ENCODE measurements at regions not wholly inside any gene's neighbourhood (a gene's known extent, or its start where the extent isn't known, plus 50 kb on each side); places are given as distances from the start of the nearest gene placed in this dataset.

- DNase-seq (ENCODE audit: low read depth in 2 of 2): no peak
These were observed 292.9 kb upstream of the ROBO1 start for GRCh38 chr3:80060664-80061063.

GRCh38 chr3:80055306-80055705 lies 287.5 kb upstream of the ROBO1 start:
- no peak for DNase-seq (ENCODE audit: low read depth in 2 of 2)

GRCh38 chr3:80052271-80052670 lies 284.5 kb upstream of the ROBO1 start:
- no peak for DNase-seq (ENCODE audit: low read depth in 2 of 2)

- DNase-seq (ENCODE audit: low read depth in 2 of 2): no peak
These were observed 283.8 kb upstream of the ROBO1 start for GRCh38 chr3:80051602-80051962.

DNA sequence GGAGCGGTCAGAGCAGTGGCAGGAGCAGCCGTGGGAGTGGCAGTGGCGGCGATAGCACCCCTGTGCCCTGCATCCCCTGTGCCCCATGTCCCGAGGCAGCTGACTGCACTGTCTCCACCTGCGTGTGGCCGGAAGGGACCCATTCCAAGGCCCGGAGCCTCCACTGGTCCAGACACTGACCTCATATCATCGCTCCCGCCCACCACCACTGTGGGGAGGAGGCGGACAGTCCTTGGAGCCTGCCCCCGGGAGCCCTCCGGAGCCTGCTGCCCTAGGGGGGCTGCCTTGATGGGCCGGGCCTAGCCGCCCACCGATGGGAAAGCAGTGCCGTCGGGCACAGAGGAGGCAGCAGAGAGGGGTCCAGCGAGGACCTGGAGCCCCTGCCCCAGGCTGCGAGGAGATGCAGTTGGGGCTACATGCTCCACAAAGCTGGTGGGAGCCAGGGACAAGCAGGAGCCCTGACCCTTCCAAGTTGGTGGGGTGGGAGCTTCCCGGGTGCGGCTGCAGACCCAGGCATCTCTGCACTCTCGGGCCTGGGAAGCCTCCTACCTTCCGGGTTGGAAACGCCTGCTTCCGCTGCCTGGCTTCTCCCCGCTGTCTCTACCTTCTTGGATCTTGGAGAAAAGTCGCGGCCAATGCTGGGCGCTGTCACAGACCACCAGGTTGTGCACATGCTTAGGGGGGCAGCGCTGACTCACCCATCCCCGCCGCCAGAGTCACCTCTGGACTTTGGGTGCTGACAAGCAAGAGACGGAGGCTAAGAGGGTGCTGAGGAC lies 283.2 kb upstream of the ROBO1 start:
- no peak for DNase-seq (ENCODE audit: low read depth in 2 of 2)

GRCh38 chr3:80043226-80043625 lies 275.4 kb upstream of the ROBO1 start:
- no peak for DNase-seq (ENCODE audit: low read depth in 2 of 2)

DNA sequence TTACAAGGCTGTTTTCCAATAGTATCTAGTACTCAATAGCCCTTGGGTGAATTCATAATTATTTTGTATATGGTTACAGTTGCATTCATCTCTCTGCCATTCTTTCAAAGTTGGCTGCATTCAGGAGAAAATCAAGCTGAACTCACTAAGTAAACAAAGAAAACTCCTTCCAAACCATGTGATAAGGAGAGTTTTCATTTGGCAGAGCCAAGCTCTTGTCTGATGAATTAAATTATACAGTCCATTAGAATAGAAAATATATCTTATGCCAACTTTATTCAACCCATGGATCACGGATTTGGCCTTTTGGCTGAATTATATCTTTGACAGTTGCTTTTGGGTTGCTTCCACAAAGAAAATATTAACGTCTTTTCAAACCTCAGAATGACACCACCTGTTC lies 272.3 kb upstream of the ROBO1 start:
- DNase-seq (ENCODE audit: low read depth in 2 of 2): no peak

DNA sequence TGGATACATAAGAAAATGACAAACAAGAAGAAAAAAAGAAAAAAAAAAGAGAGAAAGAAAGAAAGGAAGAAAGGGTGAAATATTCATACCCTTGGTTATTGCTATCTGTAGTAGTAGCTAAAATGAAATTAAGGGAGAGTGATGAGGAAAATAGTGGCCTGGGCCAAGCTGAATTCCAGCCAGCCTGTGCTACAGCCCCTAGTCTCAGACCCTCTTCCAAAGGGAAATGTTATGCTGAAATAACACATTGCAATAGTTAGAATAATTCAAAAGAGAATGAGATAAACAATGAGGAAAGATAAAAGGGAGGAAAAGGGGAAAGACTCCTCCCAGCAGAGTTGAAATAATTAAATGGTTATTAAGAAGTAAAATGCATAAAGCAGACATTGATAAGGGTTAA lies 268.4 kb upstream of the ROBO1 start:
- DNase-seq (ENCODE audit: low read depth in 2 of 2): no peak

DNA sequence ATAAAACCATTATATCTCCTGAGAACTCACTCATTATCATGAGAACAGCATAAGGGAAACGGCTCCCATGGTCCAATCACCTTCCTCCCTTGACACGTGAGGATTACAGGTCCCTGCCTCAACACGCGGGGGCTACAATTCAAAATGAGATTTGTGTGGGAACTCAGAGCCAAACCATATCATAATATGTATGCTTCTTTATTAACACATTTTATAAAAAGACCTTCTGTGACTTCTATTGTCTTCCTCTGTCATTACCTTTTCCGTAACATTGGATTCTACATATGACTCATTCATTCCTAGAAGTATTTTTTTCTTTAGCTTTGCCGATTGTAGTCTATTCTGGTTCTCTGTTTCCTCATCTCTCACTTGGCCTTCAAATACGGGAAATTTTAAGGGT lies 267.2 kb upstream of the ROBO1 start:
- DNase-seq (ENCODE audit: low read depth in 2 of 2): no peak

DNA sequence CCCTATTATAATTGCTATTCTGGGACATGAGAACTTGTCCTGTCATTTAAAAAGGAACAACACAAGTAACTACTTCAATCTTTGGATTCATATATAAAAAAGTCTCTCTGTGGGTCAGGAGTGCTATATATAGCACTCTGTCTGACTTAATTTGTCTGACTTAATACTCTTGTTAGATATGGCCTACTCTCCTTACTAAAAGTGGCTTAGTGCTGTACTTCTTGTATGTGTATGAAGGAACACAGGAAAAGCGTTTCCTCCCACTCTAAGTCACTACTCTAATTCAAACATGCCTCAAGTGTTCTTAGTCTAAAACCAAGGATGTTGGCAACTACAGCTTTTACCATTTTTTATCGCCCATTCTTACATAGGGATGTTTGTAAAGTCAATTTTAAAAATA lies 255.2 kb upstream of the ROBO1 start:
- DNase-seq (ENCODE audit: low read depth in 2 of 2): no peak

- no peak for DNase-seq (ENCODE audit: low read depth in 2 of 2)
These were observed 250.6 kb upstream of the ROBO1 start for GRCh38 chr3:80018375-80018774.

- no peak for DNase-seq (ENCODE audit: low read depth in 2 of 2)
These were observed 249.6 kb upstream of the ROBO1 start for GRCh38 chr3:80017369-80017768.

DNA sequence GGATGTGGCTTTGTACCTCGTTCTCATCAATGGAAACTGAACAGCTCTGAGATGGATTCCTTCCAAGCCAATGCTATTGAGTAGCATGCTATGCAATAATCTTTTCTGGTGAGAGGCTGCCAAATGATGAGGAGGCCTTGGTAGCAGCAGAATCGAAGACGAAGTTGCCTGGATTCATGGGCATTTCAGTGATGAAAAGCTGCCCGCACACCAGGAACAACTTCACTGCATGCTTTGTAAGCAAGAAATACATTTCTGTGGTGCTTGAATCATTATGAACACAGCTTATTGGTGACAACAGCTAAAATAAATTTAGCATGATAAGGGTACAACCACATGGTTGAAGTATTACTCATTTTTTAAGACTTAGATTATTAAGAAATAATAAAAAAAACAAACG lies 246.8 kb upstream of the ROBO1 start:
- DNase-seq (ENCODE audit: low read depth in 2 of 2): no peak

GRCh38 chr3:80010021-80010571 lies 242.3 kb upstream of the ROBO1 start:
- no peak for DNase-seq (ENCODE audit: low read depth in 2 of 2)

GRCh38 chr3:80007522-80007921 lies 239.7 kb upstream of the ROBO1 start:
- no peak for DNase-seq (ENCODE audit: low read depth in 2 of 2)

DNA sequence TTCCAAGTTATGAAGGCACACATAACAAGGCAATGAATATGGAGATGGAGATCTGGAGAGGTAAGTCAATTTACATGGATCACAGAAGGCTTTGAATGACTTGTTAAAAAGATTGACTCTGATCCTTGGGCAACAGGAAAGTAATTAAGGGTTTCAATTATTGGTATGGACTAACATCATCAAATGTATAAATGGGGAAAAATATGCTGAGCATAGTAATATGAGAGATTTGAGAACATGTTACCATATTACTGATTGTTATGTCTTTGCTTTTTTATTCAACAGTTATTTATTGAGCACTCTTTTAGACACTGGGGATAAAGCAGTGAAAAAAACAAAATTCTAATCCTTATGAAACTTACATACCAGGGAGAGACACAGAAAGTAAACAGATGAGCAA lies 238.5 kb upstream of the ROBO1 start:
- no peak for DNase-seq (ENCODE audit: low read depth in 2 of 2)

DNA sequence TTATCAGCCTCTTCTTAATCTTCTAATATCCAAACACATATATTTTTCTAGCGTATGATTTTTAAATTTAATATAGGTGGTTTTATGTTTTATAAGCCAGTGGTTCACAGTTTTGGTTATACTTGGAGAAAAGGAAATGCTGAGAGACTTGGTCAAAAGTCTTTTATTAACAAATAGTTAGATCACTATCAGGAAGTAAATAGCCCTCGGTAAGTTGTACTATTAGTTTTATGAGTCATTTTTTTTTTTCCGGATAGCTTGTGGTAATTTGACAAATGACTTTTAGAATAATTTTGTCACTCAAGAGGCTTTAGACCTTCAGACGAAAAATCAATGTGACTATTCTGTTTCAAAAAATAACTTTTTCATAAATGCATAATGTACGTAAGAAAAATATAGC lies 232.2 kb upstream of the ROBO1 start:
- DNase-seq (ENCODE audit: low read depth in 2 of 2): no peak

DNA sequence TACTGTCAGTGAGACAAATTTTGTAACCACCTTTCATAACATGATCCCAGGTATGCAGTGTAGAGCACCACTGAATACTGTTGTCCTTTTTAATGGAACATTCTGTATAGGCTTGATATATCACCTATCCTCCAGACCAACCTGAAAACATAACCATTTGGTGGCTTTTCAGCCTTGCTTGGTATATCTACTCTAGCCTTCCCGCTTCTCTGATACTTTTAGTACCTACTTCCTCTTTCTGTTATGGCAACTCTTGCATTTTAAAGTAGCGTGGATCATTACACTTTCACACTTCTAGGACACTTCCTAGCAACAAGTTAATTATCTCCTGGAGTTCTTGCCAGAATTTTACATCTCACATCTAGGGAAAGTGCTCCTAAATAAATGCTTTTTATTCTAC lies 226.6 kb upstream of the ROBO1 start:
- DNase-seq (ENCODE audit: low read depth in 2 of 2): no peak

DNA sequence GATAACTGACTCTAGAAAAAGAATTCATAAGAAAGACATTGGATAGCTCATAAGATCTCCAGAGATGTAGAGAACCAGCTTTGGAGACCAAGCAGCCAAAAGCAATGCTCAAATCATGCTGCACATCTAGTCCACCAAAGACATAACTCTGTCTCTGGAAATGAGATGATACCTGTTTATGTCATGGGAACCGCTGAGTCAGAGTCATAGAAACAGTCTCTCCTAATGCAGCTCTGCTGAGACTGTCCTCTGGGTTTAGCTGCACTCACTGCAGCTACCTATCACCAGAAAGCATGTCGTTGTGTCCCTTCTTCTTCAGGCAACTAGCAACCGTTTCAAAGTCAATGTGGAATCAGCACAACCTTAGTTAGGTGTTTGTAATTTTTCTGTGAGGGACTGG lies 218.5 kb upstream of the ROBO1 start:
- DNase-seq (ENCODE audit: low read depth in 2 of 2): no peak

DNA sequence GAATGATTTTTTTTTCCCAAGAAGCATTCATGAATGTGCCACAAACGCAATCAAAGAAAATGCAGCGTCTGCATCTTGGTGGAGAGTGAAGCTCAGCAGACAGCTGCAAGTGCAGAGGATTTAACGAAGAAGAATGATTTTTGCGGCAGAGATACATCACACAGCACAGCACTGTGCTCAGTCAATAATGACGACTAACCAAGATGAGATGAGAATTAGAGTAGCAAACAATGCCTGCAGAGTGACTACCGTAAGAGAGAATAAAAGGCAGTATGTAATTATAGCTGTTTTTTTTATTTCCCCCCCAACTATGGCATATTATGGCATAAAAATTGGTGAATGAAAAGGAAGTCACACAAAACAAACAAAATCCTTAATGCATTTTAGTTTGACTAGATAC lies 218.0 kb upstream of the ROBO1 start:
- DNase-seq (ENCODE audit: low read depth in 2 of 2): no peak

DNA sequence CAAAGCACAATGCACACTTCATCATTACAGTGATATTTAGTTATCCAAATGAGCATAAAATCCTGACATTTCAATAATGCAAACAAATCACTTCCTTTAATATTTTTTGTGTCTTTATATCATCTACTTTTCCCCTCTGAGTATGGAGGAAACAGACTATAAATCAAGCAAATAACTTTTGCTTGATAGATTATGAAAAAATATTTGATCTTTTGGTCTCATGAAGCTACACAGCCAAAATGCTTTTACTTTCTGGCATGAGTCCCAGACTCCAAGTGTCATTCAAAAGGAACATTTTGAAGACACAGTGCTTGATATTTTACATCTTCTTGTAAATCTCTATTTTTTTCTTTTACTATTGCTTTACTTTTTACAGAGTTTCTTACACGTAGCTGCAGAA lies 215.3 kb upstream of the ROBO1 start:
- DNase-seq (ENCODE audit: low read depth in 2 of 2): no peak

DNA sequence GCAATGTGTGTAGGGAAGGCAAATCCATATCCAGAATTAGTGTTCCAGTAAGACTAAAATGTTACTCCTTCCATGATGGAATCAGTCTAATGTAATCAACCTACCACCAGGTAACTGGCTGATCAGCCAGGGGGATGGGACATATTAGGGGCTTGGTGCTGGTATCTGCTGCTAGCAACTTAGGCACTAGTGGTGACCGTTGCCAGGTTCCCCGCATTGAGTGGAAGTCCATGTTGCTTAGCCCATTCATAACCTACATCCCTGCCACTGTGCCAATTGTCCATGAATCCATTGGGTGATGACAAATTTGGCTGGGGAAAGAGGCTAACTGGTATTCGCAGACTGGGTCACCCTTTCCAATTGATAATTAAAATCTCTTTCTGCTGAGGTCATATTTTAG lies 212.2 kb upstream of the ROBO1 start:
- DNase-seq (ENCODE audit: low read depth in 2 of 2): no peak

- no peak for DNase-seq (ENCODE audit: low read depth in 2 of 2)
These were observed 208.7 kb upstream of the ROBO1 start for GRCh38 chr3:79976466-79976865.
